SU-DHL-6 (cell line): ENCODE measurements at regions not wholly inside any gene's neighbourhood (a gene's known extent, or its start where the extent isn't known, plus 50 kb on each side); places are given as distances from the start of the nearest gene placed in this dataset.

ENCODE experiments used
- H2AFZ ChIP-seq: fragments of 200-600 bp; sonication (generic); 2 replicates; pipeline ENCODE4 v1.6.1; 2014; ENCODE audit warnings: low read depth, mild to moderate bottlenecking, moderate library complexity, mixed read lengths, antibody characterized with exemption, low read length; ENCODE audit not compliant: severe bottlenecking
- H3F3A ChIP-seq: fragments of 200-600 bp; shearing (Covaris generic); 2 replicates; pipeline ENCODE4 v1.6.0; 2016; ENCODE audit warnings: antibody characterized with exemption, mild to moderate bottlenecking; ENCODE audit not compliant: insufficient read depth
- H3K27ac ChIP-seq: fragments of 200-600 bp; sonication (generic); 2 replicates; pipeline ENCODE4 v1.5.1; 2016; ENCODE audit warnings: low read depth, mild to moderate bottlenecking, low read length, moderate library complexity, mixed read lengths
- H3K27me3 ChIP-seq: fragments of 200-600 bp; sonication (generic), shearing (Covaris generic); 2 replicates; pipeline ENCODE4 v1.6.0; 2014; ENCODE audit warnings: mild to moderate bottlenecking, low read length
- H3K36me3 ChIP-seq: fragments of 200-600 bp; sonication (generic); 2 replicates; pipeline ENCODE4 v1.6.1; 2014; ENCODE audit warnings: mild to moderate bottlenecking, low read length, mixed read lengths
- H3K4me2 ChIP-seq: fragments of 300-600, 200-600 bp; shearing (Covaris generic), sonication (generic); 2 replicates; pipeline ENCODE4 v1.6.0; 2014; ENCODE audit warnings: low read length, low read depth, mild to moderate bottlenecking; ENCODE audit not compliant: poor library complexity, severe bottlenecking
- H3K4me3 ChIP-seq: fragments of 200-600 bp; sonication (generic); 2 replicates; pipeline ENCODE4 v1.5.1; 2014; ENCODE audit warnings: antibody characterized with exemption, low read length, mild to moderate bottlenecking, mixed read lengths; ENCODE audit not compliant: insufficient read depth, poor library complexity, severe bottlenecking
- H3K79me2 ChIP-seq: fragments of 200-600 bp; sonication (generic); 2 replicates; pipeline ENCODE4 v1.6.1; 2014; ENCODE audit warnings: mild to moderate bottlenecking, low read length, moderate library complexity; ENCODE audit not compliant: insufficient read depth
- H3K9ac ChIP-seq: fragments of 200-600 bp; sonication (generic); 2 replicates; pipeline ENCODE4 v1.7.0; 2014; ENCODE audit warnings: mild to moderate bottlenecking, low read length
- H3K9me2 ChIP-seq: fragments of 200-600 bp; sonication (generic); replicated peaks from 2 replicates; pipeline ENCODE4 v1.6.1; 2014; ENCODE audit warnings: low read length; ENCODE audit not compliant: insufficient read depth
- H3K9me3 ChIP-seq: fragments of 200-600 bp; sonication (generic); 2 replicates; pipeline ENCODE4 v1.6.1; 2014; ENCODE audit warnings: low read length, mixed read lengths; ENCODE audit not compliant: insufficient read depth
- H4K20me1 ChIP-seq: fragments of 200-600 bp; sonication (generic); 2 replicates; pipeline ENCODE4 v1.6.1; 2014; ENCODE audit warnings: low read depth, mild to moderate bottlenecking, antibody characterized with exemption, low read length, moderate library complexity, mixed read lengths
- CTCF ChIP-seq: fragments of 200-600 bp; sonication (generic); IDR thresholded peaks from one replicate; pipeline ENCODE4 v1.5.1; 2017; ENCODE audit warnings: antibody characterized with exemption, mild to moderate bottlenecking, low read length, moderate library complexity; ENCODE audit not compliant: insufficient read depth, poor library complexity, severe bottlenecking
- EZH2phosphoT487 ChIP-seq: fragments of 200-600 bp; sonication (generic), shearing (Covaris generic); conservative IDR thresholded peaks from 2 replicates; pipeline ENCODE4 v1.6.1; 2018; ENCODE audit warnings: mild to moderate bottlenecking, antibody characterized with exemption, low read length, moderate library complexity, mixed read lengths

DNA sequence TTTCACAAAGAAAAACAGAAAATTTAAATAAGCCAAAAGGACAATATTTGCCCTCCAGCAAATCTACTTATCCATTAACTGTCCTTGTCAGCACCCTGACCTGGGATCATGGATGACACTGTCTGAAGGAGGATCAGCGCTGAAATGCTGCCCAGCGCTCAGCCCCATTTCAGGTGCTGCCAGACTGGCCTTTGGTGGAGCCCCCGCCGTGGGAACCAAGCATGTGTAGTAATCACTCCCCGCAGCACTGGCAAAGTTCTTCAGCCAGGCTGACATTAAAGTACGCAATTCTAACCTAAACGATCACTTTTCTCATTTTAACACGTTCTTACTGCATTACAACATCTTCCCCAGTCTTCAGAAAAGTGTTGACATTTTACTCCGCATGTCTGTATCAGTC, 108.6 kb upstream of the GPC1 start:
- Histone ChIP-seq H4K20me1 (no peaks in the 10 kb centered on the region), H3K36me3 (no peaks in the 10 kb centered on the region), H3K27ac (no peak overlapping the region), H3K27me3 (no peaks in the 10 kb centered on the region), H3K79me2 (no peaks in the 10 kb centered on the region), H3K4me2 (no peak overlapping the region), H3K9me2 (no peaks in the 10 kb centered on the region), H3F3A (no peaks in the 10 kb centered on the region), H3K9me3 (no peaks in the 10 kb centered on the region), H2AFZ (no peak overlapping the region), H3K4me3 (no peak overlapping the region), H3K9ac (no peak overlapping the region)
- TF ChIP-seq CTCF (no peak), EZH2phosphoT487 (no peak)

DNA sequence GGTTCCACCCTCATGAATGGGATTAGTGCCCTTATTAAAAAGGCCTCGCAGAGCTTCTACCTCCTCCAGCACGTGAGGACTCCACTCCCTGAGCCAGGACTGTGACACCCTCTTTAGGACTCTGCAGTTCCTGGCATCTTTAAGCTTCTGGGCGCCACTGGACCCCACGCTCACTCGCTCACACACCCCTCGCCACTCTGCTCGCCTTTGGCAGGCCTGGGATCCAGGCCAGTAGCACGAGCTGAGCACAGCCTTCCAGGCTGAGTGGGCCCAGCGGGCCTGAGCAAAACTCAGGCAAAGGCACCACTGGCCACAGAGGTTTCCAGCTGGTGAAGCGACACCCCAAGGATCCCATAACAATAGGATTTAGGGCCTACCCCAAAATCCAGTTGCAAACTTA, 107.9 kb upstream of the GPC1 start:
- Histone ChIP-seq H2AFZ (no peak overlapping the region), H3K9ac (no peak overlapping the region), H3K9me2 (no peaks in the 10 kb centered on the region), H3K9me3 (no peaks in the 10 kb centered on the region), H3K4me3 (no peak overlapping the region), H3F3A (no peaks in the 10 kb centered on the region), H3K36me3 (no peaks in the 10 kb centered on the region), H3K4me2 (no peak overlapping the region), H3K27me3 (no peaks in the 10 kb centered on the region), H3K79me2 (no peaks in the 10 kb centered on the region), H3K27ac (no peak overlapping the region), H4K20me1 (no peaks in the 10 kb centered on the region)
- TF ChIP-seq EZH2phosphoT487 = no peak
- TF ChIP-seq CTCF = no peak

DNA sequence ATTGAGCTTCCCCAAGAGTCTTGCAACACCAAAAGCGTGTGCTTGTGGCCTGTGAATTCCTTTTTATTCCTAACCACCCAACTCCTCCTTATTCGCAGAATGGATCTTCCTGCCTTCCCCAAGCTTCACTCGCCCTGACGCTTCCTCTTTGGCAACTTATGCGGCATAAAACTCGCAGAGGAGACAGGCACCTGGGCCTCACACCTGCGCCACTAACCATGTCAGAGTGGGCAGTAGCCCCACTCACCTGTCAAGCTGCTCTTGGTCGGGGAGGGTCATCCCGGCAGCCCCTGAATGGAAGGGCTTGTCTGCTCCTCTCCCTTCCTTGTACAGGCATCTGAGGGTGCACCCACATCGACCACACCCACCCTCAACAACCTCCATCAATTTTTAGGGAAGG, 106.9 kb upstream of the GPC1 start:
- H3K9me3 ChIP-seq = no peaks in the 10 kb centered on the region
- H3K9me2 ChIP-seq = no peaks in the 10 kb centered on the region
- H3K36me3 ChIP-seq = no peaks in the 10 kb centered on the region

More for the DNA sequence above, 106.9 kb upstream of the GPC1 start:
- H3K9ac ChIP-seq = no peak overlapping the region
- H2AFZ ChIP-seq = no peak overlapping the region
- no peaks in the 10 kb centered on the region for H3K27me3 ChIP-seq
- no peaks in the 10 kb centered on the region for H4K20me1 ChIP-seq
- H3F3A ChIP-seq = no peaks in the 10 kb centered on the region
- H3K4me3 ChIP-seq = no peak overlapping the region
- no peak for TF ChIP-seq EZH2phosphoT487
- TF ChIP-seq CTCF = no peak
- H3K79me2 ChIP-seq = no peaks in the 10 kb centered on the region
- H3K27ac ChIP-seq = no peak overlapping the region
- no peak overlapping the region for H3K4me2 ChIP-seq
